Large intestine (tissue), 3 donors: ENCODE measurements at regions not wholly inside any gene's neighbourhood (a gene's known extent, or its start where the extent isn't known, plus 50 kb on each side); places are given as distances from the start of the nearest gene placed in this dataset.
"Not testable (repeated sequence)": the region's sequence is repeated elsewhere in the genome, so short reads cannot be mapped to it uniquely, and the experiment has no call there.

Experiments
- DNase-seq, 2 donors: peaks; one replicate each; pipeline versions ENCODE4 v3.0.0 to v3.0.0-alpha.2; 2013
- H3K27ac ChIP-seq: one replicate; pipeline ENCODE4 v1.5.1; 2013; ENCODE audit warnings: low read length
- H3K27me3 ChIP-seq: 2 replicates; pipeline ENCODE4 v1.6.1; 2013; ENCODE audit warnings: low read length; ENCODE audit not compliant: control insufficient read depth, insufficient read depth
- H3K36me3 ChIP-seq: 2 replicates; pipeline ENCODE4 v1.6.1; 2013; ENCODE audit warnings: low read length; ENCODE audit not compliant: control insufficient read depth, insufficient read depth
- H3K4me1 ChIP-seq: one replicate; pipeline ENCODE4 v1.6.1; 2013; ENCODE audit warnings: low read length; ENCODE audit not compliant: control insufficient read depth, insufficient read depth
- H3K4me3 ChIP-seq: one replicate; pipeline ENCODE4 v1.5.1; 2013; ENCODE audit warnings: low read length
- H3K9me3 ChIP-seq: one replicate; pipeline ENCODE4 v1.6.1; 2013; ENCODE audit warnings: mild to moderate bottlenecking, low read depth, low read length, moderate library complexity; ENCODE audit not compliant: control insufficient read depth
- WGBS: methylation state at CpG from one replicate; pipeline ENCODE4 v1.1.5; 2013; ENCODE audit warnings: low lambda C conversion rate; ENCODE audit not compliant: insufficient coverage; 5-methylcytosine and 5-hydroxymethylcytosine counted together

- H3K4me1 ChIP-seq, result no peaks in the 10 kb centered on the region
- no peaks in the 10 kb centered on the region for H3K36me3 ChIP-seq
- 90% methylated on average over 2 of the region's 4 CpGs for WGBS
- DNase-seq, result no peak
- no peak overlapping the region for H3K4me3 ChIP-seq
- no peaks in the 10 kb centered on the region for H3K27me3 ChIP-seq
- no peaks in the 10 kb centered on the region for H3K9me3 ChIP-seq
- H3K27ac ChIP-seq, result no peak overlapping the region
Observed at GRCh38 chr18:60898111-60898510, 435.1 kb upstream of the CDH20 start.

DNA sequence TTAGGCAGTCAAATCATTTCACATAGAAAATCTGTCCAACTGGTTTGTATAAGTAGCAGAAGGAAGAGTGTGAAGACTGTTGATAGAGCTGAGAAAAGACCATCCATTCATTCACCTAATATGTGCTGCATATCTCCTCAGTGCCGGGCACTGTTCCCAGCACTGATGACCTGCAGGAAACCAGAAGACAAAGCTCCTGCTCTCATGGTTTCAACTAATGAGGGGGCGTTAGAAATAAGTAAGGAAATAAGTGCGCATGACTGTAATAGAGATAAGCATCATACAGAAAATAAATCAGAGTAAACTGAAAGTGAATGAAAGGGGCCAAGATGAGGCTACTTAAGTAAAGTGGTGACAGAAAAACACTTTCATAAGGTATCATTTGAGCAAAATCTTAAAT, 427.5 kb upstream of the CDH20 start:
- 83% methylated on average over 2 of the region's 3 CpGs for WGBS
- DNase-seq, result no peak
- H3K4me3 ChIP-seq, result no peak overlapping the region
- no peaks in the 10 kb centered on the region for H3K4me1 ChIP-seq
- no peaks in the 10 kb centered on the region for H3K36me3 ChIP-seq
- no peaks in the 10 kb centered on the region for H3K9me3 ChIP-seq
- H3K27me3 ChIP-seq, result no peaks in the 10 kb centered on the region
- H3K27ac ChIP-seq, result no peak overlapping the region

- no peaks in the 10 kb centered on the region for H3K27me3 ChIP-seq
- H3K4me3 ChIP-seq, result no peak overlapping the region
- H3K27ac ChIP-seq, result no peak overlapping the region
- no peaks in the 10 kb centered on the region for H3K36me3 ChIP-seq
- no peaks in the 10 kb centered on the region for H3K9me3 ChIP-seq
- no peaks in the 10 kb centered on the region for H3K4me1 ChIP-seq
- DNase-seq, result peak in 1 of 2 donors; percentile 8
Observed at GRCh38 chr18:60910534-60910933, 422.7 kb upstream of the CDH20 start.

GRCh38 chr18:60911504-60911903, 421.7 kb upstream of the CDH20 start:
- DNase-seq, result no peak
- 100% methylated on average over 1 of the region's 2 CpGs for WGBS
- H3K27ac ChIP-seq, result no peak overlapping the region
- H3K27me3 ChIP-seq, result no peaks in the 10 kb centered on the region
- H3K4me3 ChIP-seq, result no peak overlapping the region
- no peaks in the 10 kb centered on the region for H3K9me3 ChIP-seq
- no peaks in the 10 kb centered on the region for H3K36me3 ChIP-seq
- no peaks in the 10 kb centered on the region for H3K4me1 ChIP-seq

- 72% methylated on average over 2 of the region's 2 CpGs for WGBS
- no peak overlapping the region for H3K4me3 ChIP-seq
- no peaks in the 10 kb centered on the region for H3K36me3 ChIP-seq
Observed at GRCh38 chr18:60915160-60915559, 418.1 kb upstream of the CDH20 start.

GRCh38 chr18:60918862-60919261, 414.4 kb upstream of the CDH20 start:
- H3K27me3 ChIP-seq, DNase-seq: not testable (repeated sequence)
- WGBS, result 95% methylated on average over 2 of the region's 4 CpGs

More at GRCh38 chr18:60915160-60915559, 418.1 kb upstream of the CDH20 start:
- no peaks in the 10 kb centered on the region for H3K4me1 ChIP-seq
- no peak for DNase-seq
- no peak overlapping the region for H3K27ac ChIP-seq
- H3K9me3 ChIP-seq, result no peaks in the 10 kb centered on the region
- no peaks in the 10 kb centered on the region for H3K27me3 ChIP-seq

GRCh38 chr18:60925892-60926291, 407.3 kb upstream of the CDH20 start:
- Histone ChIP-seq H3K27ac (no peak overlapping the region), H3K4me1 (no peaks in the 10 kb centered on the region), H3K4me3 (no peak overlapping the region), H3K9me3 (no peaks in the 10 kb centered on the region), H3K36me3 (no peaks in the 10 kb centered on the region), H3K27me3 (no peaks in the 10 kb centered on the region)
- DNase-seq, result no peak
- WGBS, result no CpG with 5 or more reads among the region's 8 CpGs

More at GRCh38 chr18:60918862-60919261, 414.4 kb upstream of the CDH20 start:
- not testable (repeated sequence) for H3K27ac ChIP-seq, H3K4me1 ChIP-seq, H3K9me3 ChIP-seq, H3K4me3 ChIP-seq, H3K36me3 ChIP-seq

GRCh38 chr18:60929966-60930365, 403.3 kb upstream of the CDH20 start:
- H3K36me3 ChIP-seq, result no peaks in the 10 kb centered on the region
- no CpG with 5 or more reads among the region's 3 CpGs for WGBS

DNA sequence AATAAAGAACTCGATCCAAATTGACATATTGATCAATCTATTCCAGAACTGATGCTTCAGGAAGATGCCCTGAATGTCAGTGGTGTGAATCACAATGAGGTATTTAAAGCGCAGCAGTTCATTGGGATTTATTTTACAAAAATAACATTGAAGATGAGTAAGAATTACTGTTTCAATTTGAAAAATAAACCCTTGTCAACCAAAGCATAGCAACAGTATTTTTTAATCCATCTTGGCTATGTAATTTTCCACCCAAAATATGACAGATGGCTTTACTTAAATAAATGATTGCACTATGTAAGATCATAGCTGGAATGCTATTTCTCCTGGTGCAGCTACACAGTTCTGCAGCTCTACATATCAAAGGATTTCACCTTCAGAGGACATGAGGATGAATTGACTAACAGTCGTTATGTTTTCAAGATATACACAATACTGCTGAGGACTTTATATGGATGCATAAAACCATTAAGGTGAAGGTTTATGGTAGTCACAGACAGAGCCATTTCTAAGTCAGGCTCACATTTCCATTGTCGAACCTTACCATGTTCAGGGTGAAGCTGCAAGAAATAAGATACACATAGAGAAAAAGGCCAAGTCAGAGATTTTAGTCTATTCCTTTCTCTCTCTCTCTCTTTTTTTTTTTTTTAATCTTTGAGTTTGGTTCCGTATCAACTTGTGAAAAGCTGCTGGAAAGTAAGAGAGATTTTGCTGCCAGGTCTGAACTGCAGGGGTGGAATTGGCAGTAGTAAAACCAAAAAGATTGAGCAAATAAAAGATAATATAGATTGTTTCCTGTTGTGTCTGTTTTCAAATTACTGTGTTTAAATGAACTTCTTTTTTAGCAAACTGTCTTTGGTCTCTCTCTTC, 398.0 kb upstream of the CDH20 start:
- DNase-seq, result no peak
- no peak overlapping the region for H3K27ac ChIP-seq
- no peaks in the 10 kb centered on the region for H3K9me3 ChIP-seq
- H3K36me3 ChIP-seq, result no peaks in the 10 kb centered on the region
- H3K4me3 ChIP-seq, result no peak overlapping the region
- no CpG with 5 or more reads among the region's 5 CpGs for WGBS
- H3K4me1 ChIP-seq, result no peaks in the 10 kb centered on the region
- H3K27me3 ChIP-seq, result no peaks in the 10 kb centered on the region

More at GRCh38 chr18:60929966-60930365, 403.3 kb upstream of the CDH20 start:
- Histone ChIP-seq H3K27ac (no peak overlapping the region), H3K4me1 (no peaks in the 10 kb centered on the region), H3K27me3 (no peaks in the 10 kb centered on the region), H3K4me3 (no peak overlapping the region), H3K9me3 (no peaks in the 10 kb centered on the region)
- no peak for DNase-seq

GRCh38 chr18:60936101-60936500, 397.1 kb upstream of the CDH20 start:
- no peak for DNase-seq
- H3K27me3 ChIP-seq, result no peaks in the 10 kb centered on the region
- H3K4me3 ChIP-seq, result no peak overlapping the region
- H3K4me1 ChIP-seq, result no peaks in the 10 kb centered on the region
- H3K9me3 ChIP-seq, result no peaks in the 10 kb centered on the region
- H3K36me3 ChIP-seq, result no peaks in the 10 kb centered on the region
- H3K27ac ChIP-seq, result no peak overlapping the region

- H3K36me3 ChIP-seq, result no peaks in the 10 kb centered on the region
- H3K27ac ChIP-seq, result no peak overlapping the region
- no peaks in the 10 kb centered on the region for H3K27me3 ChIP-seq
- WGBS, result no CpG with 5 or more reads among the region's 6 CpGs
- DNase-seq, result no peak
- H3K4me1 ChIP-seq, result no peaks in the 10 kb centered on the region
- H3K9me3 ChIP-seq, result no peaks in the 10 kb centered on the region
- H3K4me3 ChIP-seq, result no peak overlapping the region
Observed at GRCh38 chr18:60943297-60943696, 389.9 kb upstream of the CDH20 start.
